ENCODE measurements at regions not wholly inside any gene's neighbourhood (a gene's known extent, or its start where the extent isn't known, plus 50 kb on each side); places are given as distances from the start of the nearest gene placed in this dataset.

GRCh38 chr6:163634211-163635171 is 220.0 kb downstream of the QKI start:
- Mint-ChIP-seq H3K27me3 (ENCODE audit: low read depth) (no peaks in the 10 kb centered on the region; the same call in 1 of the 2 replicates), H3K9me3 (peaks cover 12 to 14% of the 10 kb centered on the region in 2 experiments; a peak in 3 of 5 replicates), H3K27ac (no peak overlapping the region; a peak in 1 of 7 replicates), H3K4me1 (peaks cover 27% of the 10 kb centered on the region in 2 experiments), H3K36me3 (ENCODE audit: insufficient read depth in 1 of 3, low read depth in 3 of 3) (peaks cover 2 to 12% (median 4%) of the 10 kb centered on the region in 3 experiments; a peak in 5 of 7 replicates), H3K4me3 (no peak overlapping the region)
- H3K23me2 ChIP-seq (ENCODE audit: insufficient read length, low read depth, low read length, poor library complexity, severe bottlenecking), result no peaks in the 10 kb centered on the region
- no peak overlapping the region for H3K18ac ChIP-seq (ENCODE audit: insufficient read length, low read depth, low read length)
- H3K4ac ChIP-seq (ENCODE audit: low read depth, low read length), result no peak overlapping the region
- no peak overlapping the region for H2BK5ac ChIP-seq (ENCODE audit: insufficient read length, low read length)
- no peak overlapping the region for H3K23ac ChIP-seq (ENCODE audit: insufficient read length, low read depth, low read length)
- no peak overlapping the region for H4K8ac ChIP-seq (replicated peaks; ENCODE audit: insufficient read length, low read depth, low read length)
- H3K4me2 ChIP-seq (ENCODE audit: insufficient read depth, insufficient read length, low read length), result no peak overlapping the region
- H2BK120ac ChIP-seq (ENCODE audit: low read depth, low read length, poor library complexity, severe bottlenecking), result no peak overlapping the region
- no peak overlapping the region for H2BK20ac ChIP-seq (ENCODE audit: low read depth, low read length, poor library complexity, severe bottlenecking)
- no peak overlapping the region for H3T11ph ChIP-seq (ENCODE audit: low read length)
- H2BK12ac ChIP-seq (ENCODE audit: insufficient read length, low read depth, low read length), result no peak overlapping the region
- no CpG with 5 or more reads among the region's 21 CpGs for WGBS (ENCODE audit: extremely low coverage, insufficient read length, low lambda C conversion rate)
- DNase-seq, result peak; percentile 64
- no peaks in the 10 kb centered on the region for H3K9me3 ChIP-seq (ENCODE audit: control insufficient read depth, low read depth, low read length)
- TF ChIP-seq CTCF (conservative IDR thresholded peaks at IDR 0.05), result no peak; the same call in 2 of the 3 replicates
- H3K56ac ChIP-seq (ENCODE audit: insufficient read length, low read depth, low read length), result no peak overlapping the region
- H2AFZ ChIP-seq (ENCODE audit: low read length), result no peak overlapping the region
- H2AK5ac ChIP-seq (ENCODE audit: insufficient read length, low read length), result no peak overlapping the region
- H3K9ac ChIP-seq (ENCODE audit: extremely low read depth, insufficient read length, low read length), result no peak overlapping the region
- H3K79me2 ChIP-seq (ENCODE audit: insufficient read depth, low read length), result no peaks in the 10 kb centered on the region
- H3K27me3 ChIP-seq (ENCODE audit: insufficient read depth, low read length), result no peaks in the 10 kb centered on the region
- H4K5ac ChIP-seq (ENCODE audit: insufficient read length, low read depth, low read length), result no peak overlapping the region
- no peak overlapping the region for H3K14ac ChIP-seq (ENCODE audit: insufficient read depth, low read length)
- H4K20me1 ChIP-seq (ENCODE audit: control insufficient read depth, insufficient read depth, insufficient read length), result no peaks in the 10 kb centered on the region
- no peak overlapping the region for H3K27ac ChIP-seq (ENCODE audit: insufficient read length, low read depth, low read length)
- H2BK15ac ChIP-seq (ENCODE audit: low read depth, low read length), result no peak overlapping the region
- H4K91ac ChIP-seq (ENCODE audit: insufficient read length, low read depth, low read length), result no peak overlapping the region
- H3K4me1 ChIP-seq (ENCODE audit: insufficient read depth, low read length), result peaks cover 10% of the 10 kb centered on the region; the same call in 1 of the 2 replicates
- H3K79me1 ChIP-seq (ENCODE audit: insufficient read depth, low read depth, low read length, poor library complexity, severe bottlenecking), result no peaks in the 10 kb centered on the region

Data from H9 (cell line).